T-helper 1 cell (primary cell): ENCODE measurements at regions not wholly inside any gene's neighbourhood (a gene's known extent, or its start where the extent isn't known, plus 50 kb on each side); places are given as distances from the start of the nearest gene placed in this dataset.
A peak's percentile ranks its signal among the peaks of the same experiment; 100 is the strongest.

Experiments
- DNase-seq, 5 donors: peaks; one replicate each; pipeline ENCODE4 v3.0.0-alpha.2; 2012 to 2020

GRCh38 chr2:37425408-37425807, 81.0 kb downstream of the QPCT start:
- DNase-seq, result no peak

GRCh38 chr2:37427241-37427640, 82.8 kb downstream of the QPCT start:
- no peak for DNase-seq

- no peak for DNase-seq
These were observed 91.9 kb downstream of the QPCT start for GRCh38 chr2:37436323-37436722.

GRCh38 chr2:37439131-37439642, 94.8 kb downstream of the QPCT start:
- DNase-seq, result no peak

GRCh38 chr2:37441055-37441454, 96.6 kb downstream of the QPCT start:
- no peak for DNase-seq

GRCh38 chr2:37443082-37443481, 98.7 kb downstream of the QPCT start:
- DNase-seq, result no peak

GRCh38 chr2:37447446-37447845, 103.0 kb downstream of the QPCT start:
- no peak for DNase-seq

GRCh38 chr2:37448342-37449120, 104.1 kb downstream of the QPCT start:
- DNase-seq, result no peak

GRCh38 chr2:37449761-37450296, 105.4 kb downstream of the QPCT start:
- no peak for DNase-seq

GRCh38 chr2:37453027-37453426, 108.6 kb downstream of the QPCT start:
- DNase-seq, result peak in 1 of 5 donors; percentile 14

GRCh38 chr2:37454851-37455762, 110.7 kb downstream of the QPCT start:
- DNase-seq, result no peak

- DNase-seq, result peak in 3 of 5 donors; percentile 4 to 58 (median 24)
These were observed 112.0 kb downstream of the QPCT start for GRCh38 chr2:37456479-37456878.

GRCh38 chr2:37457401-37457901, 113.0 kb downstream of the QPCT start:
- DNase-seq, result no peak

- no peak for DNase-seq
These were observed 113.7 kb downstream of the QPCT start for GRCh38 chr2:37458133-37458532.

- DNase-seq, result no peak
These were observed 114.9 kb downstream of the QPCT start for GRCh38 chr2:37459095-37459981.

- no peak for DNase-seq
These were observed 116.4 kb downstream of the QPCT start for GRCh38 chr2:37460896-37461229.

GRCh38 chr2:37464067-37464466, 119.6 kb downstream of the QPCT start:
- DNase-seq, result no peak

GRCh38 chr2:37466533-37467222, 122.2 kb downstream of the QPCT start:
- DNase-seq, result no peak

GRCh38 chr2:37468170-37468569, 123.7 kb downstream of the QPCT start:
- no peak for DNase-seq

GRCh38 chr2:37469126-37469525, 124.7 kb downstream of the QPCT start:
- DNase-seq, result no peak

- no peak for DNase-seq
These were observed 126.7 kb downstream of the QPCT start for GRCh38 chr2:37471104-37471503.

GRCh38 chr2:37471994-37472393, 127.6 kb downstream of the QPCT start:
- DNase-seq, result no peak
